Lower leg skin (tissue), 3 donors: ENCODE measurements at regions not wholly inside any gene's neighbourhood (a gene's known extent, or its start where the extent isn't known, plus 50 kb on each side); places are given as distances from the start of the nearest gene placed in this dataset.

Source experiments
- CTCF ChIP-seq, 3 donors: fragments of 450-650 bp; IDR thresholded peaks; one replicate each; pipeline ENCODE4 v1.5.1; 2016; ENCODE audit warnings: antibody characterized with exemption in 3 of 3, mild to moderate bottlenecking in 3 of 3, moderate library complexity in 2 of 3
- POLR2A ChIP-seq, 2 donors: fragments of 450-650 bp; IDR thresholded peaks; one replicate each; pipeline ENCODE4 v1.6.1; 2016 to 2017; ENCODE audit warnings: antibody characterized with exemption in 2 of 2, mild to moderate bottlenecking in 1 of 2, moderate library complexity in 1 of 2

DNA sequence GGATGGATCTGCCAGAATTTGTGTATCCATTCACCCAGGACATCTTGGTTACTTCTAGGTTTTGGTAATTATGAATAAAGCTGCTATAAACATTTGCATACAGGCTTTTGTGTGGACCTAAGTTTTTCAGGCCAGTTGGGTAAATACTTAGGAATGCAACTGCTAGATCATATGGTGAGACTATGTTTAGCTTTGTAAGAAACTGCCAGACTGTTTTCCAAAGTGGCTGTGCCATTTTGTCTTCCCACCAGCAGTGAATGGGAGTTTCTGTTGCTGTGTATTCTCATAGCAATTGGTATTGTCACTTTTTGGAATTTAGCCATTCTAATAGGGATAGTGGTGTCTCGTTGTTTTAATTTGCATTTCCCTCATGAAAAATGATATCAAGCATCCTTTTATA, 133.0 kb downstream of the KIF26A start:
- TF ChIP-seq CTCF (IDR thresholded peaks at IDR 0.05), result no peak
- no peak for TF ChIP-seq POLR2A (IDR thresholded peaks at IDR 0.05)
